GM21423 (cell line): ENCODE measurements at regions not wholly inside any gene's neighbourhood (a gene's known extent, or its start where the extent isn't known, plus 50 kb on each side); places are given as distances from the start of the nearest gene placed in this dataset.

Experiments used
- ATAC-seq: cut with Tn5 transposase; IDR thresholded peaks from one replicate; pipeline ENCODE4 v1.9.1; 2021; ENCODE audit warnings: mild to moderate bottlenecking, moderate library complexity; ENCODE audit not compliant: unreplicated experiment

GRCh38 chr2:236940916-236941520, 144.7 kb upstream of the COPS8 start:
- no peak for ATAC-seq

GRCh38 chr2:236941551-236941950, 144.1 kb upstream of the COPS8 start:
- no peak for ATAC-seq

GRCh38 chr2:236942554-236942953, 143.1 kb upstream of the COPS8 start:
- ATAC-seq = no peak

- no peak for ATAC-seq
These were observed 142.6 kb upstream of the COPS8 start for GRCh38 chr2:236943068-236943467.

- no peak for ATAC-seq
These were observed 141.7 kb upstream of the COPS8 start for GRCh38 chr2:236943841-236944513.

GRCh38 chr2:236944561-236944960, 141.1 kb upstream of the COPS8 start:
- no peak for ATAC-seq

- ATAC-seq = no peak
These were observed 140.2 kb upstream of the COPS8 start for GRCh38 chr2:236945431-236946016.

GRCh38 chr2:236946871-236947270, 138.8 kb upstream of the COPS8 start:
- ATAC-seq = no peak

GRCh38 chr2:236947294-236947693, 138.4 kb upstream of the COPS8 start:
- ATAC-seq = no peak

- no peak for ATAC-seq
These were observed 137.8 kb upstream of the COPS8 start for GRCh38 chr2:236947896-236948295.

GRCh38 chr2:236949089-236949905, 136.4 kb upstream of the COPS8 start:
- ATAC-seq = no peak

- ATAC-seq = no peak
These were observed 133.7 kb upstream of the COPS8 start for GRCh38 chr2:236951830-236952475.

GRCh38 chr2:236954641-236955040, 131.0 kb upstream of the COPS8 start:
- ATAC-seq = no peak

- ATAC-seq = no peak
These were observed 130.1 kb upstream of the COPS8 start for GRCh38 chr2:236955521-236956030.

- no peak for ATAC-seq
These were observed 129.6 kb upstream of the COPS8 start for GRCh38 chr2:236956031-236956618.

- no peak for ATAC-seq
These were observed 129.0 kb upstream of the COPS8 start for GRCh38 chr2:236956641-236957040.

- no peak for ATAC-seq
These were observed 126.7 kb upstream of the COPS8 start for GRCh38 chr2:236959036-236959435.

- no peak for ATAC-seq
These were observed 125.8 kb upstream of the COPS8 start for GRCh38 chr2:236959876-236960275.

- ATAC-seq = no peak
These were observed 125.2 kb upstream of the COPS8 start for GRCh38 chr2:236960531-236960930.

- no peak for ATAC-seq
These were observed 122.9 kb upstream of the COPS8 start for GRCh38 chr2:236962816-236963215.
